Peyer's patch (tissue), 4 donors: ENCODE measurements at regions not wholly inside any gene's neighbourhood (a gene's known extent, or its start where the extent isn't known, plus 50 kb on each side); places are given as distances from the start of the nearest gene placed in this dataset.

Experiments used
- CTCF ChIP-seq, 6 experiments: fragments of 450-650 bp in 4 of 6; fragments of 200-600 bp in 2 of 6; sonication (generic) in 1 of 6; IDR thresholded peaks; one replicate each; pipeline ENCODE4 v1.5.1; 2017 to 2019; ENCODE audit warnings: antibody characterized with exemption in 6 of 6, mild to moderate bottlenecking in 3 of 6, moderate library complexity in 1 of 6
- POLR2A ChIP-seq, 2 donors: fragments of 450-650 bp; IDR thresholded peaks; one replicate each; pipeline ENCODE4 v1.5.1; 2017; ENCODE audit warnings: antibody characterized with exemption in 2 of 2, mild to moderate bottlenecking in 2 of 2, moderate library complexity in 2 of 2

GRCh38 chr21:33157303-33157702 is 72.4 kb upstream of the IFNAR2 start:
- TF ChIP-seq CTCF (IDR thresholded peaks at IDR 0.05) (no peak), POLR2A (IDR thresholded peaks at IDR 0.05) (no peak)
